K562 (cell line): ENCODE measurements at regions not wholly inside any gene's neighbourhood (a gene's known extent, or its start where the extent isn't known, plus 50 kb on each side); places are given as distances from the start of the nearest gene placed in this dataset.
A peak's percentile ranks its signal among the peaks of the same experiment; 100 is the strongest.

Experiments
- ATAC-seq: fragments of 200-7000 bp; cut with Tn5 transposase; 3 replicates; pipeline ENCODE4 v1.9.1; 2020; ENCODE audit warnings: moderate library complexity
- BruUV-seq: library from RNA; stranded (reverse); fragments of 400-500 nt; replicated peaks from 2 replicates; lab custom pipeline; 2021; lab: Mats Ljungman, UMichigan
- CTCF ChIA-PET: fragments of 300-600 bp; formaldehyde crosslinking; extraction: SDS; loops from one replicate; lab custom pipeline; 2021; ENCODE audit warnings: low intra/inter-chr PET ratio; lab: Yijun Ruan, JAX
- POLR2A ChIA-PET: fragments of 300-600, 350-650 bp; sonication (Branson Sonifier 250); formaldehyde crosslinking; extraction: SDS; loops from one replicate; lab custom pipeline; 2021; ENCODE audit warnings: antibody characterized with exemption, inconsistent platforms; lab: Yijun Ruan, JAX
- DNase-seq, 4 experiments: peaks; one replicate each; pipeline versions ENCODE4 v3.0.0 to v3.0.0-alpha.2; 2011 to 2018; ENCODE audit warnings: low spot score in 3 of 4, mixed read lengths in 3 of 4; ENCODE audit errors: extremely low read depth in 1 of 4
- FAIRE-seq: peaks from 2 replicates; lab custom pipeline; 2011; peaks lifted over from hg19 to GRCh38; lab: Jason Lieb, UNC
- H2AFZ ChIP-seq: 2 replicates; pipeline ENCODE4 v1.6.0; 2011; ENCODE audit warnings: low read depth, low read length, control low read depth, inconsistent platforms
- H3K27ac ChIP-seq: fragments of 200-600 bp; 3 replicates; pipeline ENCODE4 v1.8.0; 2011; ENCODE audit warnings: low read depth, mild to moderate bottlenecking, control low read depth, inconsistent platforms, low read length, moderate library complexity, mixed read lengths; ENCODE audit errors: extremely low read depth
- H3K27me3 ChIP-seq, 2 experiments: fragments of 300-600 bp in 1 of 2; 2 replicates in 1 of 2; 3 replicates in 1 of 2; pipeline versions ENCODE4 v1.6.0 to v1.8.0; 2011; ENCODE audit warnings: inconsistent platforms in 2 of 2, low read length in 2 of 2, mild to moderate bottlenecking in 1 of 2, mixed read lengths in 1 of 2, moderate library complexity in 1 of 2; ENCODE audit not compliant: control insufficient read depth in 2 of 2, insufficient read depth in 2 of 2
- H3K36me3 ChIP-seq: fragments of 300-600 bp; 3 replicates; pipeline ENCODE4 v1.8.0; 2011; ENCODE audit warnings: mild to moderate bottlenecking, low read length, inconsistent platforms; ENCODE audit not compliant: control insufficient read depth, insufficient read depth
- H3K4me1 ChIP-seq, 2 experiments: fragments of 200-600 bp in 1 of 2; replicated peaks in 1 of 2; 2 replicates in 1 of 2; 3 replicates in 1 of 2; pipeline versions ENCODE4 v1.5.1 to v1.8.0; 2011; ENCODE audit warnings: inconsistent platforms in 2 of 2, low read length in 2 of 2, mild to moderate bottlenecking in 1 of 2, mixed read lengths in 1 of 2, moderate library complexity in 1 of 2; ENCODE audit not compliant: control insufficient read depth in 2 of 2, insufficient read depth in 2 of 2
- H3K4me2 ChIP-seq: 2 replicates; pipeline ENCODE4 v1.6.1; 2011; ENCODE audit warnings: low read length, control low read depth, inconsistent platforms, mixed read lengths; ENCODE audit not compliant: insufficient read depth
- H3K4me3 ChIP-seq: fragments of 200-600 bp; sonication (generic), shearing (Covaris generic); 2 replicates; pipeline ENCODE4 v1.5.1; 2016; ENCODE audit warnings: control low read depth, inconsistent platforms
- H3K79me2 ChIP-seq: fragments of 200-600 bp; 3 replicates; pipeline ENCODE4 v1.8.0; 2011; ENCODE audit warnings: low read length, inconsistent platforms; ENCODE audit not compliant: control insufficient read depth, insufficient read depth
- H3K9ac ChIP-seq, 2 experiments: 2 replicates each; pipeline versions ENCODE4 v1.6.0 to v1.6.1; 2011; ENCODE audit warnings: low read depth in 2 of 2, low read length in 2 of 2, control low read depth in 1 of 2, inconsistent platforms in 1 of 2, mild to moderate bottlenecking in 1 of 2, mixed read lengths in 1 of 2; ENCODE audit not compliant: insufficient read depth in 1 of 2
- H3K9me1 ChIP-seq: one replicate; pipeline ENCODE4 v1.6.0; 2011; ENCODE audit warnings: inconsistent platforms, mild to moderate bottlenecking, low read length, moderate library complexity; ENCODE audit not compliant: control insufficient read depth, insufficient read depth
- H3K9me3 ChIP-seq: replicated peaks from 2 replicates; pipeline ENCODE4 v1.5.1; 2011; ENCODE audit warnings: low read depth, low read length, inconsistent platforms; ENCODE audit not compliant: control insufficient read depth, insufficient read depth
- H4K20me1 ChIP-seq: replicated peaks from 2 replicates; pipeline ENCODE4 v1.6.1; 2011; ENCODE audit warnings: low read length, inconsistent platforms, mixed read lengths; ENCODE audit not compliant: control insufficient read depth, insufficient read depth
- CBFA2T2 ChIP-seq: fragments of 450-650 bp; conservative IDR thresholded peaks from 2 replicates; pipeline ENCODE4 v1.6.1; 2017; ENCODE audit warnings: mild to moderate bottlenecking
- FOXA3 ChIP-seq, 2 experiments: fragments of 450-650 bp in 1 of 2; sonication (generic) in 1 of 2; formaldehyde crosslinking; IDR thresholded peaks in 1 of 2; conservative IDR thresholded peaks in 1 of 2; 2 replicates each; pipeline versions ENCODE4 v1.4.0 to v1.8.0; 2020 to 2022; ENCODE audit warnings: mild to moderate bottlenecking in 2 of 2, missing genetic modification reagents in 1 of 2
- FOXK2 ChIP-seq, 2 experiments: fragments of 450-650 bp; IDR thresholded peaks in 1 of 2; conservative IDR thresholded peaks in 1 of 2; 2 replicates each; pipeline ENCODE4 v1.6.1; 2016; ENCODE audit warnings: low read depth in 2 of 2, mild to moderate bottlenecking in 1 of 2
- KLF1 ChIP-seq: fragments of 450-650 bp; IDR thresholded peaks from 2 replicates; pipeline ENCODE4 v1.6.1; 2016; ENCODE audit warnings: missing genetic modification characterization, missing compliant biosample characterization
- KLF16 ChIP-seq: IDR thresholded peaks from 2 replicates; pipeline ENCODE4 v1.6.1; 2016; ENCODE audit warnings: antibody characterized with exemption
- PRDM10 ChIP-seq: fragments of 450-650 bp; IDR thresholded peaks from 2 replicates; pipeline ENCODE4 v1.6.1; 2018; ENCODE audit not compliant: partially characterized antibody
- TEAD4 ChIP-seq, 2 experiments: sonication (generic) in 1 of 2; formaldehyde crosslinking in 1 of 2; IDR thresholded peaks; 2 replicates each; pipeline versions ENCODE4 v1.6.1 to v1.8.0; 2012 to 2022; ENCODE audit warnings: borderline replicate concordance in 1 of 2, inconsistent platforms in 1 of 2, low read length in 1 of 2, mild to moderate bottlenecking in 1 of 2, missing genetic modification reagents in 1 of 2
- TFAM ChIP-seq: fragments of 250-450 bp; sonication (Bioruptor Pico); conservative IDR thresholded peaks from 2 replicates; pipeline ENCODE4 v1.5.0; 2021; ENCODE audit warnings: mild to moderate bottlenecking, moderate library complexity
- ZBTB11 ChIP-seq, 3 experiments: fragments of 200-800 bp in 1 of 3; fragments of 250-450 bp in 1 of 3; fragments of 450-650 bp in 1 of 3; sonication (Bioruptor Pico) in 1 of 3; sonication (Bioruptor generic) in 1 of 3; formaldehyde crosslinking in 1 of 3; IDR thresholded peaks; 2 replicates each; pipeline versions ENCODE4 v1.6.1 to v1.8.0; 2016 to 2022; ENCODE audit warnings: mild to moderate bottlenecking in 2 of 3, missing genetic modification characterization in 2 of 3, missing compliant biosample characterization in 1 of 3, moderate library complexity in 1 of 3
- ZSCAN29 ChIP-seq: fragments of 450-650 bp; IDR thresholded peaks from 2 replicates; pipeline ENCODE4 v1.6.1; 2017
- WGBS: fragments of 100-300 bp; shearing (Covaris generic); methylation state at CpG from one replicate; pipeline ENCODE4 v1.1.6; 2016; ENCODE audit warnings: low coverage, mixed read lengths; ENCODE audit not compliant: insufficient coverage; ENCODE audit errors: missing lambda C conversion rate; 5-methylcytosine and 5-hydroxymethylcytosine counted together
- in situ Hi-C: fragments of 300-500 bp; cut with MboI; formaldehyde crosslinking; loops from 4 replicates; pipeline ENCODE4 v1.15.0; 2018; ENCODE audit warnings: inconsistent platforms, mixed read lengths
- intact Hi-C: fragments of 100-400 bp; cut with micrococcal nuclease; formaldehyde crosslinking; loops from 2 replicates; pipeline ENCODE4 v1.14.2; 2022

GRCh38 chr9:107606149-107606790, 116.7 kb upstream of the KLF4 start (continued):
- TF ChIP-seq FOXK2 (conservative IDR thresholded peaks at IDR 0.05 in 1 of 2, IDR thresholded peaks at IDR 0.05 in 1 of 2; ENCODE audit: low read depth in 2 of 2) (no peak), ZBTB11 (CRISPR knock-in tag; IDR thresholded peaks at IDR 0.05) (no peak), FOXA3 (CRISPR knock-in tag; conservative IDR thresholded peaks at IDR 0.05 in 1 of 2, IDR thresholded peaks at IDR 0.05 in 1 of 2) (no peak), KLF16 (no peak), TFAM (CRISPR knock-in tag) (no peak), ZSCAN29 (no peak), KLF1 (no peak)

GRCh38 chr9:107605041-107605440, 115.5 kb upstream of the KLF4 start:
- Histone ChIP-seq H3K4me1 (no peaks in the 10 kb centered on the region), H3K27me3 (peaks cover 0 to 5% of the 10 kb centered on the region in 2 experiments; a peak in 3 of 5 replicates), H3K9me3 (no peaks in the 10 kb centered on the region), H4K20me1 (no peaks in the 10 kb centered on the region), H2AFZ (no peak overlapping the region), H3K36me3 (no peaks in the 10 kb centered on the region), H3K4me2 (no peak overlapping the region), H3K4me3 (no peak overlapping the region), H3K9me1 (no peaks in the 10 kb centered on the region), H3K9ac (no peak overlapping the region), H3K27ac (no peak overlapping the region), H3K79me2 (no peaks in the 10 kb centered on the region)
- ATAC-seq (no peak), FAIRE-seq (no peak), DNase-seq (peak in 1 of 4 experiments; percentile 5)
- WGBS = 8% methylated on average over 4 of the region's 4 CpGs
- TF ChIP-seq CBFA2T2 = peak; percentile 21; the same call in 1 of the 2 replicates
- TF ChIP-seq TEAD4 (IDR thresholded peaks at IDR 0.05; ENCODE audit: low read length) = 0 out of 2 replicates have a peak, but pooled peaks have one; percentile 10
- TF ChIP-seq TEAD4 (CRISPR knock-in tag; IDR thresholded peaks at IDR 0.05; ENCODE audit: borderline replicate concordance) = no peak
- TF ChIP-seq PRDM10 = no peak
- in situ Hi-C loops (no loop called here), intact Hi-C loops (no loop called here)
- BruUV-seq = no TSS peak
- ChIA-PET POLR2A (interaction anchor here (0.6 kb wide), 1 partner anchor 23 kb away, joined by 3 read pairs; no protein-coding TSS in a partner anchor), CTCF (no interaction called here)
